ENCODE measurements at regions not wholly inside any gene's neighbourhood (a gene's known extent, or its start where the extent isn't known, plus 50 kb on each side); places are given as distances from the start of the nearest gene placed in this dataset.

GRCh38 chr7:52876402-52876801 is 159.0 kb upstream of the POM121L12 start:
- no peak for TF ChIP-seq CTCF (IDR thresholded peaks at IDR 0.05)
- no peak for TF ChIP-seq POLR2A (IDR thresholded peaks at IDR 0.05)

All from testis (tissue), 2 donors.